Loucy (cell line): ENCODE measurements at regions not wholly inside any gene's neighbourhood (a gene's known extent, or its start where the extent isn't known, plus 50 kb on each side); places are given as distances from the start of the nearest gene placed in this dataset.

ENCODE experiments used
- CTCF ChIP-seq: fragments of 200-600 bp; sonication (generic); conservative IDR thresholded peaks from 2 replicates; pipeline ENCODE4 v1.5.1; 2014; ENCODE audit warnings: mild to moderate bottlenecking, antibody characterized with exemption, low read length
- EZH2phosphoT487 ChIP-seq: fragments of 200-600 bp; IDR thresholded peaks from 2 replicates; pipeline ENCODE4 v1.6.1; 2018; ENCODE audit warnings: antibody characterized with exemption, mild to moderate bottlenecking, moderate library complexity, borderline replicate concordance

- TF ChIP-seq CTCF (no peak), EZH2phosphoT487 (no peak)
Observed at GRCh38 chr14:27078191-27078590, 480.4 kb upstream of the NOVA1 start.
